ENCODE measurements at regions not wholly inside any gene's neighbourhood (a gene's known extent, or its start where the extent isn't known, plus 50 kb on each side); places are given as distances from the start of the nearest gene placed in this dataset.

DNA sequence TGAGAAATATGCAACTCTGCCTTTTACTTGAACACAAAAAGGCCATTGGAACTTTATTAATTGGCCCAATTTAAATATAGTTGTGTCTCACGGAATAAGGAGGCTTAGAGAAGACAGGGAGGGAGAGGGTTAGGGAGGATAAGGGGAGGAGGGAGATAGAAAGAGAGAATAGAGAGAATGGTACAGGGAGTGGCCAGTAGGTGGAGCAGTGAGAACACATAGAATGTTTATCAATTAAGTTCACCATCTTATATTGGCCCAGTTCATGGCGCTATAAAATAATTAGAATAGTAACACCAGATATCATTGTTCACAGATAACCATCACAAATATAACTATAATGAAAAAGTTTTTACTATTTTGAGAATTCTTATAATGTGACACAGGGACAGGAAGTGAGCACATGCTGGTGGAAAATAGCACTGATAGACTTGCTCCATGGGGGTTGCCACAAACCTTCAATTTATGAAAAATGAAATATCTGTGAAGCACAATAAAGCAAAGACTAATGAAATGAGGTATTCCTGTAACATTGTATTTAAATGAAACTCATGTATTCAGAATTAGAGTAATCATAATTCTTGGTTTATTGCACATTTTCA is 374.1 kb upstream of the MANEA start:
- intact Hi-C loops (cut with DNase I): no loop called here
- WGBS, 2 donors: 29 to 44% methylated on average over 2 of the region's 2 CpGs
- no peaks in the 10 kb centered on the region for H3K36me3 ChIP-seq

DNA sequence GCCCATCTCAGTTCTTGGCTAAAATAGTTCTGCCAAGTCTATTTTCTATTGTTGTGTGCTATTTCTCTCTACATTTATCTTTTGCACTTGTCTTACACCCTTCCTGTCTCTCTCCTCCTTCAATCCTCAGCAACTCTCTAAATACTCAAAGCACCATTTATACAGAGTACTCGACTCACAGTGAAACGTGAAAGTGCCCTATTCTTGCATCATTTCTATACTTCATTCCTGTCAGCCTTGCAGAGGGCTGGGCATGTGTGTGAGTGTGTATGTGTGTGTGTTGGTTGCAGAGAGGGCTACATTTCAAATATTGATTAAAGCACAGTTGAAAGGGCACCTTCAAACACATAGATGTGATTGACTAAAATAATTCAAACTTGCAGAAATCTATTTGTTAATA is 373.2 kb upstream of the MANEA start:
- TF ChIP-seq, protein P1, sequence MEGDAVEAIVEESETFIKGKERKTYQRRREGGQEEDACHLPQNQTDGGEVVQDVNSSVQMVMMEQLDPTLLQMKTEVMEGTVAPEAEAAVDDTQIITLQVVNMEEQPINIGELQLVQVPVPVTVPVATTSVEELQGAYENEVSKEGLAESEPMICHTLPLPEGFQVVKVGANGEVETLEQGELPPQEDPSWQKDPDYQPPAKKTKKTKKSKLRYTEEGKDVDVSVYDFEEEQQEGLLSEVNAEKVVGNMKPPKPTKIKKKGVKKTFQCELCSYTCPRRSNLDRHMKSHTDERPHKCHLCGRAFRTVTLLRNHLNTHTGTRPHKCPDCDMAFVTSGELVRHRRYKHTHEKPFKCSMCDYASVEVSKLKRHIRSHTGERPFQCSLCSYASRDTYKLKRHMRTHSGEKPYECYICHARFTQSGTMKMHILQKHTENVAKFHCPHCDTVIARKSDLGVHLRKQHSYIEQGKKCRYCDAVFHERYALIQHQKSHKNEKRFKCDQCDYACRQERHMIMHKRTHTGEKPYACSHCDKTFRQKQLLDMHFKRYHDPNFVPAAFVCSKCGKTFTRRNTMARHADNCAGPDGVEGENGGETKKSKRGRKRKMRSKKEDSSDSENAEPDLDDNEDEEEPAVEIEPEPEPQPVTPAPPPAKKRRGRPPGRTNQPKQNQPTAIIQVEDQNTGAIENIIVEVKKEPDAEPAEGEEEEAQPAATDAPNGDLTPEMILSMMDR (IDR thresholded peaks at IDR 0.05): no peak
- no peak for TF ChIP-seq POLR2A (IDR thresholded peaks at IDR 0.05)
- no peak for TF ChIP-seq EP300 (IDR thresholded peaks at IDR 0.05)
- TF ChIP-seq POLR2AphosphoS5 (IDR thresholded peaks at IDR 0.05): no peak
- H3K4me3 ChIP-seq: no peak overlapping the region
- H3K27ac ChIP-seq: no peak overlapping the region
- H3K36me3 ChIP-seq: no peaks in the 10 kb centered on the region
- no peak for DNase-seq
- H3K9me3 ChIP-seq: no peaks in the 10 kb centered on the region
- 78% methylated on average over 2 of the region's 2 CpGs for WGBS, 2 donors
- no peaks in the 10 kb centered on the region for H3K4me1 ChIP-seq
- intact Hi-C loops (cut with DNase I): no loop called here
- H3K27me3 ChIP-seq: no peaks in the 10 kb centered on the region

More for the DNA sequence above, 374.1 kb upstream of the MANEA start:
- no peak for DNase-seq
- Histone ChIP-seq H3K27ac (no peak overlapping the region), H3K9me3 (no peaks in the 10 kb centered on the region), H3K27me3 (no peaks in the 10 kb centered on the region), H3K4me1 (no peaks in the 10 kb centered on the region), H3K4me3 (no peak overlapping the region)
- TF ChIP-seq EP300 (IDR thresholded peaks at IDR 0.05) (no peak), POLR2A (IDR thresholded peaks at IDR 0.05) (no peak), POLR2AphosphoS5 (IDR thresholded peaks at IDR 0.05) (no peak)
- TF ChIP-seq, protein P1 (IDR thresholded peaks at IDR 0.05): peak; percentile 17 to 50 (median 32)

DNA sequence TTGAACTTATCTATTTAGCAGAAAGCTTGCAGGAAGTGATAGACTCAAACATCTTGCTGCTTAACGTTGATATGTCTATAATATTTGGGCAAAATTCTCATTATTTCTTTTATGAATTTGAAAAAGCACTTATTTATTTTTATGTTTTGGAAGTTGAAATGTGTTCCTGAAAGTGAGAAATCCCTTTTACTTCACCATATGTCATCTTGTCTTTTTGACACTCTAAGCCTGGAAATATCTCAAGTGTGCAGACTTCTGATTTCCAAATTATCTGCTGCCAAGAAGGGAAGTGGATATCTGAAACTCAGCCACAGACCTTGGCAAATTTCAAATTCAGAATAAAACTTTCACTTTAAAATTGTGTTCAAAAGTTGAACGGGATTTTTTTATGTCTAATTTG is 368.7 kb upstream of the MANEA start:
- intact Hi-C loops (cut with DNase I): no loop called here
- no peaks in the 10 kb centered on the region for H3K36me3 ChIP-seq
- no peak overlapping the region for H3K27ac ChIP-seq
- H3K4me1 ChIP-seq: no peaks in the 10 kb centered on the region
- WGBS, 2 donors: 36 to 59% methylated on average over 2 of the region's 2 CpGs
- TF ChIP-seq EP300 (IDR thresholded peaks at IDR 0.05) (no peak), POLR2AphosphoS5 (IDR thresholded peaks at IDR 0.05) (no peak), POLR2A (IDR thresholded peaks at IDR 0.05) (no peak)
- TF ChIP-seq, protein P1 (IDR thresholded peaks at IDR 0.05): no peak
- no peaks in the 10 kb centered on the region for H3K27me3 ChIP-seq
- no peak overlapping the region for H3K4me3 ChIP-seq
- H3K9me3 ChIP-seq: no peaks in the 10 kb centered on the region
- no peak for DNase-seq

DNA sequence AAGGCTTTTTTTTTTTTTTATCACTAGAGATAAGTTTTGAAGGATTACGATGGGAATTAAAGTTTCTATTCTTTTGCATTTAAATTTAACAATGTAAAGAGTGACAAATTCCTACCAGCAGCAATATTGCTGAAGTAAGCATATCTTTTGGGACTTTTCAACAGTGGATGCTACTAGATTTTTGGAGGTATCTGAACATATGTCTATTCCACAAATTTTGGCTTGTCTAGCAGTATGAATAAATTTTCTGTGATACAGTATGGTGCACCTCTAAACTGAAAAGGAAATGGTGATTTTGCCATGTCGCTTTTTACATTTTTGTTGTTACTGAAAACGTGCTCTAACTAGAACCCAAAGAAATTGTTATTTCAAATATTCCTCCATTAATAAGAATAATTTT is 368.3 kb upstream of the MANEA start:
- no peaks in the 10 kb centered on the region for H3K27me3 ChIP-seq
- intact Hi-C loops (cut with DNase I): no loop called here
- H3K36me3 ChIP-seq: no peaks in the 10 kb centered on the region
- no peak overlapping the region for H3K27ac ChIP-seq
- DNase-seq: no peak
- H3K4me3 ChIP-seq: no peak overlapping the region
- WGBS, 2 donors: 70 to 81% methylated on average over 3 of the region's 3 CpGs
- TF ChIP-seq POLR2AphosphoS5 (IDR thresholded peaks at IDR 0.05) (no peak), EP300 (IDR thresholded peaks at IDR 0.05) (no peak), POLR2A (IDR thresholded peaks at IDR 0.05) (no peak)
- TF ChIP-seq, protein P1 (IDR thresholded peaks at IDR 0.05): no peak
- no peaks in the 10 kb centered on the region for H3K9me3 ChIP-seq
- no peaks in the 10 kb centered on the region for H3K4me1 ChIP-seq

DNA sequence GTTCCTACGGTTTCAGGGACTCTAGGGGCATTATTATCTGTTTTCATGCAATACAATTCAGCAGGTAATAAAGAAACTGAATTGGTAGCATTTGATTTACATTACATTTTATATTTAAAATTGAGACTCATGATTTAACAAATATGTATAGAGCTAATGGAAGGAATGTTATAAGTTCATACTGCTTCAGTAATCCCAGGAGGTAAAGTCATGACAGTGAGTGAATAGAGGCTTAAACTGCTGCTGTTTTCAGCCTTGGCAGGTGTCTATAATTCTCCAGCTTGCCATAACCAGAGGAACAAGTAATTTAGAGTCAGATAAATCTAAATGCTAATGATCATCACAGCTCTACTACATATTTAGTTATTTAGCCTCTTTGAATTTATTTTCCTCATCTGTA is 360.8 kb upstream of the MANEA start:
- no peak for DNase-seq
- 9 to 52% methylated on average over 1 of the region's 1 CpG for WGBS, 2 donors
- Histone ChIP-seq H3K27me3 (no peaks in the 10 kb centered on the region), H3K9me3 (no peaks in the 10 kb centered on the region), H3K36me3 (no peaks in the 10 kb centered on the region), H3K27ac (no peak overlapping the region), H3K4me1 (no peaks in the 10 kb centered on the region), H3K4me3 (no peak overlapping the region)
- intact Hi-C loops (cut with DNase I): no loop called here
- TF ChIP-seq EP300 (IDR thresholded peaks at IDR 0.05) (no peak), POLR2A (IDR thresholded peaks at IDR 0.05) (no peak), POLR2AphosphoS5 (IDR thresholded peaks at IDR 0.05) (no peak)
- TF ChIP-seq, protein P1 (IDR thresholded peaks at IDR 0.05): no peak
